Midbrain (tissue), 1 donor: ENCODE measurements at regions not wholly inside any gene's neighbourhood (a gene's known extent, or its start where the extent isn't known, plus 50 kb on each side); places are given as distances from the start of the nearest gene placed in this dataset.
"Not testable (repeated sequence)": the region's sequence is repeated elsewhere in the genome, so short reads cannot be mapped to it uniquely, and the experiment has no call there.

ENCODE experiments used
- DNase-seq: peaks from one replicate; lab custom pipeline; 2025; lab: John Stamatoyannopoulos, UW

DNA sequence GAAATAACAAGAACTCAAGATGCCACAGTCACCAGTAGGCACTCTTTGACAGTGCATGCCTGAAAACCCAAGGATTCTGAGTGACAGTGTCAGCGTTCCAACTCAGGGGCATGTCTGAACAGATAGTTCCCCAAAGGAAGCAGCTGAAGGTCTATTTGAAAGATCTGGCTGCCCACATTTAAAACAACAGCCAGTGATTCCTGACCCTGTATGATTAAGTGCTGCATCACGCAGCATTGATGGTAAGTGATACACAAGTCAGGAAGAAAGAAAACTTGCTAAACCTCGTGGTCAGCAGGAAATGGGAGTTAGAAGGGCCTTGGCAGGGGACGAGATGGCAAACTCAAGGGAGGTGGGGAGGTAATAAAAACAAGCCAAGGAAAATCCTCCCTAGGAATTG is 1013.1 kb downstream of the TYW1 start:
- DNase-seq: no peak

DNA sequence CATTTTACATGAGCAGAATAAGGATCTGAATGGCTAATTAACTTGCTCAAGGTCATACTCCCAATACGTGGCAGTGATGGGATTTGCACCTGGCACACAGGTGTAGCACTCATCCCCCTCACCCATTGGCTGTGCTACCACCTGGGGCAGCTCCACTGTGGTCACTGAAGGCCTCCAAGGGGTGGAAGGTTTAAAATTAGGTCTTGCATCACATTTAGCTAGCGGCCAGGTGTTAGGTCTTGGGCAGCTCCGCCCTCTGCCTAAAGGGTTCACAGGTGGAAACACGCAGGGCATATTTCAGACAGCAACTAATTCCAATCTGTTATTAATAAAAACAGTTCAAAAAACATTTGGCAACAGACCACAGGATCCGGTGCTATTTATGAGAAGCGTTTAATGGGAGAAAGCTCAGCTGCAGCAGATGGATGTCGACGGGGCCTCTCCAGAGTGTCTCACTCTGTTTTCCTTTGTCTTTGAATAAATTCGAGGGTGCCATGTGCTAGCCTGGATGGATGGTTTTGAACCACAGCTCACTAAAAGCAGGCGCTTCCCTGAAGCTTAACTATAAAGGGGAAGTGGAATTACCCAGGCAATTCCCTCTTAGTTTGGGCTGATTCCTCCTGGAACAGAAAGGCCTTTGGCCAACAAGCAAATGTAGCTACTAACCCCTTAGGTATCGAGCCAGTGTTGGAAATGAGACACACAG is 1017.6 kb downstream of the TYW1 start:
- DNase-seq: no peak

DNA sequence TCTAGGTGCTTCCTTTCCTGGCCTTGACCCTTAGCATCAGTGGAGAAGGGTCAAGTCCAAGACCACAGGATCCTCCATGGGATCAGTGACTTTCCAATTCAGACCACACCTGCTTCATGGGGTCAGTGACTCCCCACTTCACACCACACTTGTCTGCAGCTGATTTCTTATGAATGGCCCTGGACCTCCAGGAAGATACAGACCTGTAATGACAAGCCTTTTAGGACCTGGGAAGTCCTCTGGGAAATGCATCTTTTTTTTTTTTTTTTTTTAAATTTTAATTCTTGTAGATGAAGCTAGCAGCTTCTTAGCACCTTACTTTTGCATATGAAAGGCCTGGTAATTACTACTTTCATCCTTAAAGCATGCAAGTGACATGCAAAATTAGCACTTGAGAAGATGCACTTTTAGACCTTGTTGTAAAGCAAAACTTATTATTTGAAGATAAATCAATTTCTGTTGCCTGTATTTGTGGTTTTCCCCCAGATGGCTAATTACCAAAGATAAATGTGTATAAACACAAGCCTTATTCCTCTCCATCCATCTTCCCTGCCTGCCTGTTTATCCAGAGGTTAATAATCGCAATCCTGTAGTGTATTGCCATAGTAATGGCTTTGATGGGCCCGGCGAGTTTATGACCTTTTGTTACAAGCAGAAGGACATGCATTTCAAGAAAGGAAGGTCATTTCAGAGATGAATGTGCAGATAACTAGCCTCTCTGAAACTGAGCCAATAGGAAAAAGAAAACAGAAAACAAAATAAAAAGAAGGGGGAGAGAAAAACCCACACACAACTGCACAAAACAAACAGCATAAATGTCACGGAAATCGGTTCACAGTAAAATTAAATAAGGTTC is 1018.7 kb downstream of the TYW1 start:
- no peak for DNase-seq

DNA sequence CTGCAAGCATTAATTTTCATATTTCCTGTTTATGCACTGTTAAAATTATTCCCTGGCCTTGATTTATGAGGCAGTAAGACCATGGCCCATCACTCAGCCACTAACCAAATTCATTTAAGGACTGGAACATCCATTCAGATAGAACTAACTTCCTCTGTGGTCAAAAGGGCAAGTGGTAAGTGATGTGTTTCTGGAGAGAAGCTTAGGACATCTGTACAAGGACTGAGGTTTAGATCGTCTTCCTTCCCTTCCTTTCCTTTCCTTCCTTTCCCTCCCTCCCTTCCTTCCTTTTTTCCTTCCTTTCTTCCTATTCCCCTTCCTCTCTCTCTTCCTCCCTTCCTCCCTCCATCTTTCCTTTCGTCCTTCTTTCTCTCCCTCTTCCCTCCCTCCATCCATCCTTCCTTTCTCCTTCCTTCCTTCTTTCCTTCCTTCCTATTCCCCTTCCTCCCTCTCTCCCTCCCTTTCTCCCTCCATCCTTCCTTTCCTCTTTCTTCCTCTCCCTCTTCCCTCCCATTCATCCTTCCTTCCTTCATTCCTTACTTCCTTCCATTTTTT is 1019.4 kb downstream of the TYW1 start:
- no peak for DNase-seq

DNA sequence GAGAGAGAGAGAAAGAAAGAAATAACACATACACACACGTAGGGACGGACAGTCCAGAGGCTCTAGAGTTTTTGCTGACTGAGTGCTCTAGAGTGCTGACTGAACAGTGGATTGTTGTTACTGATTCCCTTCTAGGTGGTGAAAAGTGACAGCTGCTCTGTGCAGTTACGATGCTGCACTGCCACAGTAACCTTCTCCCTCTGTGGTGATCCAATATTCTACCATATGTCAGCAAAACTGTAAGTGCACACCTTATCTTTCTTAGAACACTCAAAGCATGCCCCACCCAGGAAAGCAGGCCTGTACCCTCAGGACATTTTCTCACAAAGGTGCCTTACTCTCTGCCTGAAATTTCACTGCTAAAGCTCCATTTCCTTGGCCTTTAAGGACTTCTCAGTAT is 1023.5 kb downstream of the TYW1 start:
- DNase-seq: no peak

DNA sequence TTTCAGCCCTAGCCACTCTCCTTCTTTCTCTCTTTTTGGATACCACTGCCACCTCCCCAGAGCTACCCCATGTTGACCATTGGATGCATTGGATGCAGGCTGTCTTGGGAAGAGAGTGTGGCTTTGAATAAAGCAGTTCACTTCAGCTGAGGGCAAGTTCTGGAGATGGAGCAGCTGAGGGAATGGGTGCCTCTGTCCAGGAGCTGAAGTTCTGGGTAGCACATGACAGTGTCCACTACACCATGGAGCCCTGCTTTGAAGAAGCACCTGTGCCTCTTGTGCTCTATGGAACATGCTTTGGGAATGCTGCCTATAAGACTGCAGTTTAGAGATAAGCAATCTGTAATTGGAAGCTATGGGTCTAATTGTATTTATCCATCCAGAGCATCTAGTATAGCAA is 1028.7 kb downstream of the TYW1 start:
- no peak for DNase-seq

DNA sequence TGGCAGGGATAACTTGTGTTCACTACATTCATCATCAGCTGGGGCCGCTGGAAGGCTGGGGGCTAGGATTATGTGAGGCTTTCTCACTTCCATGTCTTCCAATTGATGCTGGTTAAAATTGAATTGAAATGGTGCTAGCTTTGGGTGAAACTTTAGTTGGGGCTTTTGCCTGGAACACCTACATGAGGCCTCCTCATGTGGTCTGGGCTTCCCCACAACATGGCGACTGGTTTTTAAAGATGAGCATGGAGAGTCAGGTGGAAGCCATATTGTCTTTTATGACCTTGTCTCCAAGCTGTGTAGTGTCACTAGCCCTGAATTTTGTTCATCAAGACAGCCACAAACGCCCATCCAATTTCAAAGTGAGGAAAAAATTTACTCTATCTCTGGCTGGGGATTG is 1033.9 kb downstream of the TYW1 start:
- DNase-seq: no peak

DNA sequence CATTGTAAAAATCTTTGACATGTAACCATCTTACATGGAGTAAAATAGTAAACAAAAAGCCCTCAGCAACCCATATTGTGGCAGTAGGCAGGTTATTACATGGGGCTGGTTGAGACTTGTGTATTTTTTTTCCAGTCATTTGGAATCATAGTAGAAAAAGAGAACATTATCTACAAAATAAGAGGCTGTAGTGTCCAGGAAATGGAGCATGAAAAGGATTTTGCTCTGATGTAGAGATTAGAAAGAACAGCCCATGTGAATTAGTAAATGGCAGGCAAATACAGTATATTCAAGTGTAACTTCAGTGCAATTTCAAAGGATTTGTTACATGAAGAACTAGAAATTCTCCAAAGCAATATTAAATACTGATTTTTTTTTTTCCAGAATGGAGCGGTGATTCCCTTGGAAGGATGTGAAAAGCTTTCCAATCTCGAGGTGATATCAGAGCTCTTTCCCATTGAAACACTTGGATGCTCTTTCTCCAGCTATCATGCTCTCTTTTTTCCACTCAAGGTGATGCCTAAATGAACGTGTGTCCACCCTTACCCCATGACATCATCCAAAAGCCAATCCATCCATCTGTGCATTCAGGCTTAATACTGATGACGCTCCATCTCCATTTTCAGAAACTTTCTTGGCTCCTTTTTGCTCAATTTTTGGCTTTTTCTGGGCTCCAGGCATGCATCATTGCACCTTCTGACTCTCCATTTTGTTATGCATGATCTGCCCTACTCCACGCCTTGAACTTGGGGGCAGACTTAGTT is 1034.7 kb downstream of the TYW1 start:
- no peak for DNase-seq

DNA sequence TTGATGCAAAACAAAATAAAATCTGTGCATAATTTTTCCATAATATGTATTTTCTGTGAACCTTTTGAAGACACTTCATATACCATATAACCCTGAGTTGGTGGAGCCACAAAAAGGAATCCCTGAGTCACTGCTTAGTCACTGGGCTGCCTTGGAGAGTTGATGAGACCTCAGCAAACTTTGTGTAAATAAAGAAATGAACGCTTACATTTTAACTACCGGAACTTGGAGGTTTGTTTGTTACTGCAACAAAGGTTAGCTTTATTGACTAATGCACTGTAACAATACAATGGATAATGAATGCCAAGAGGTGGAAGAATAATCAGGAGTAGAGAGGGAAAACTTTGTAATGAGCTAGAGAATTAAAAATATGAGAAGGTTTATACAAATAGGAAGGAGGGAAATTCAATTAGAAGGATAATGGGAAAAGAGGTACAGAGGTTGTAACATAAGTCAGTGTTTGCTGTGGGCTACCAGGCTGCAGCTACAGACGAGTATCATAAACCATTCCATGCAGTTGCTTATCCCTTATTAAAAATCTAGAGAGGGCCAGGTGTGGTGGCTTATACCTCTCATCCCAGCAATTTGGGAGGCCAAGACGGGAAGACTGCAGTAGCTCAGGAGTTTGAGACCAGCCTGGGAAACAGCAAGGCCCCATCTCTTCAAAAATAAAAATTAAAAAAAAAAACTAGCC is 1042.1 kb downstream of the TYW1 start:
- no peak for DNase-seq

DNA sequence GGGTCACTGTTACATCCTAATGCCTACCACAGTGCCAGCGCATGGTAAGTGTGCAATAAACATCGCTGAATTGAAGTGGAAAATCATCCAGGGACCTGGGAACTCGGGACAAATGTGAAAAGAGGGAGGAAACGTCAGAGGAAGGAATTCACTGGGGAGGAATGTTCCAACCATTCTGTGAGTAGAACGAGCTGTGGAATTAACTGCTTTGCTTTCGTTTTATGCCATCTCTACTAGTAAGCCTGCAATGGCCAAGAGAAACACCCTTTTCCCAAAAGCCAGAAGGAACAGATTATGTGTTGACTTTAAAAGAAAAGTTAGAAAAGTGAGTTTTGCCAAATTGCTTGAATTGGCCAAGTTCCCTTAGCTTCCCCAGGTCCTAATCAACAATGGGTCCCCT is 1044.9 kb downstream of the TYW1 start:
- DNase-seq: no peak

DNA sequence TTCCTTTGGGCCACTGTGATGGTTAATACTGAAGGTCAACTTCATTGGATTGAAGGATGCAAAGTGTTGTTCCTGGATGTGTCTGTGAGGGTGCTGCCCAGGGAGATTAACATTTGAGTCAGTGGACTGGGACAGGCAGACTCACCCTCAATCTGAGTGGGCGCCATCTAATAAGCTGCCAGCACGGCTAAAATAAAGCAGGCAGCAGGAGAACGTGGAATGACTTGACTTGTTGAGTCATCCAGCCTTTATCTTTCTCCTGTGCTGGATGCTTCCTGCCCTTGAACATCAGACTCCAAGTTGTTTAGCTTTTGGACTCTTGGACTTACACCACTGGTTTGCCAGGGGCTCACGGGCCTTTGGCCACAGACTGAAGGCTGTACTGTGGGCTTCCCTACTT is 1046.9 kb downstream of the TYW1 start:
- DNase-seq: no peak

DNA sequence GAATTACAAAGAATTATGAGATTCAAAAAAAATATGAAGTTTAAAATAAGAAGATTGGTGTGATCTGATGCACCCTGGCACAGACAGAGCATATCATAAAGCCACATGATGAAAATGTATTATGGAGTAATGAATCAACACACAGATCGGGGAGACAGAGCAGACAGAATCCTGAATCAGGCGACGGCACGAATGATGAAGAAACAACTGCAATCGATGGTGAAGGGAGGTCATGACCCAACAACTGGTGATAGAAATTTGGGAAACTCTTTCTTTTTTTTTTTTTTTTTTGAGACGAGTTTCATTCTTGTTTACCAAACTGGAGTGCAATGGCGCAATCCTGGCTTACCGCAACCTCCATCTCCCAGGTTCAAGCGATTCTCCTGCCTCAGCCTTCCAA is 1054.0 kb downstream of the TYW1 start:
- DNase-seq: no peak

DNA sequence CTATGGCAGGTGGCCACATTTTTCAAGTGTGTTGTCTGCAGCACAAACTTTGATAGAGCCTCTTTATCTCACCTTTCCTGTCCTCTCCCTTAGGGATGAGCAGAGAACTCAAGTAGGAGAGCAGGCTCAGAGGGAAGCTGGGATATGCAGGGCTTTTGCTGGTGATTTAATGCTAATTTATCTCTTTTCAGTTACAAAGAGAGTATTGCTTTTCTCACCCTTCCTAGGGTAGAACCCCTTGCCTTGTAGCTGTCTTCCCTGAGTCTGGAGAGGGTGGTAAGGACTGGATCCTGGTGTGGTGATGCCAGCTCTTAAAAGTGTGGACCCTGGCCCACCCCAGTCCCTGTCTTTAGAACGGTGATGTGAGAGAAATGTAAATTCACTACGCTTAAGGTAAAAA is 1061.4 kb downstream of the TYW1 start:
- no peak for DNase-seq

DNA sequence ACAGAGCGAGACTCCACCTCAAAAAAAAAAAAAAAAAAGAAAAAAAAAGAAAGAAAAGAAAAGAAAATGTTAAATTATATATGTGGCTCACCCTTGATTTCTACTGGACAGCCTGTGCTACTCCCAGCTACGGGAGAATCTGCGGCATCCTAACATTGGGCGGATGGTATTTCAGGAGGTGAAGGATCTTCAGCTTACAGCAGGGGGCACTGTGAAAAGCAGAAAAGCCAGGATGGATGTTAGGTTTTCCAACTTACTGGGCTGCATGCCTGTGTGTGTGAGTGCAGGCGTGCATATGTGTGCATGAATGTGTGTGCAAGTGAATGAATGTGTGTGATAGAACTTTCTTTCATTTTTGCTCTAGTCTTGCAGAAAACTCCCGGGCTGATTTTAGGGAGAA is 1066.5 kb downstream of the TYW1 start:
- DNase-seq: no peak

DNA sequence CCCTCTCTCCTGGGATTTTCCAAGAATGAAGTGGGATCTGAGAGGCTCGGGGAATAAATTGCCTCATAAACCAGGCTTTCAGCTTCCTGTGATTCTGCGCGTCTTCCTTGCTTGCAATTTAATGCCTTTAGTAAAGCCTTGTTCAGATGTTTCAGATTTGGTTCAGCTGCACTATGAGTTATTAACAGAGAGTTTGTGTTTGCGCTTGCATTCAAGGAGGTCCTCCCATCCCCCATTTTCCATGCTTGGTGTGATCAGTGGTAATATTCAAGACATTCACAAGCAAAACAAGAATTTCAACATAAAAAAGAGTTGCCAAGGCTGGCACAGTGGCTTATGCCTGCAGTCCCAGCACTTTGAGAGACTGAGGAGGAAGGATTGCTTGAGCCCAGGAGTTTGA is 1068.9 kb downstream of the TYW1 start:
- DNase-seq: no peak

DNA sequence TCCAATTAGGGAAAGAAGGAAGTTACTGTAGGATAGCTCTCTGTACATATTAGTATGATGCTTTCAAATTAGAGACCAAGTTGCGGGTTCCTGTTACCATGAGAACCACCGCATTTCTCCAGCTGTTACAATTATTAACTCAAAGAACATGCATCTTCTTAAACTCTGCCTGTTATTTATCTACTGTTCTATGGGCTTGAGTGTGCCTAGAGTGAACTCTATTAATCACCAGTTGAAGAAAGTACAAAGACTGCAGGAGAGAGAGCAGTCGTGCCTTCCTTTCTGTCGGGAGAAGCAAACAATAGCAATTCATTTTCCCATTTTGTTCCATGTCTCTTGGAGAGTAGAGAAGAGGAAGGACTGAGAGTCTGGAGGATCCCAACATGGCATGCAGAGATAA is 1071.2 kb downstream of the TYW1 start:
- no peak for DNase-seq

DNA sequence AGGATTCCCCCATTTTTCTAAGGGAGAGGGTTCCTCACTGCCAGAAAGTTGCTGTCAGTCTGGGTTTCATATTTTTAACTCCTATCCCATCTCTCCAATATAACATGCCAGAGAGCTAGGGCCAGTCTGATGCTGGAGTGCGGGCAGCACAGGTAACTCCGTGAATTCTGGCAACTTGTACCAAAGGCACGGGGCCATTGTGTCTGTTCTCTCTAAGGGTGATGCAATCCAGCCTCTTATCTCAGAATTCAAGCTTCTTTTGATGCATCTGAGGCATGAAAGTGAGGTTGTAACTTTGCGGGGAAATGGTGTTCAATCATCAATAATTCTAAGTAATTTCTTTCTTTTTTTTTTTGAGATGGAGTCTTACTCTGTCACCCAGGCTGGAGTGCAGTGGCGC is 1074.4 kb downstream of the TYW1 start:
- DNase-seq: no peak

DNA sequence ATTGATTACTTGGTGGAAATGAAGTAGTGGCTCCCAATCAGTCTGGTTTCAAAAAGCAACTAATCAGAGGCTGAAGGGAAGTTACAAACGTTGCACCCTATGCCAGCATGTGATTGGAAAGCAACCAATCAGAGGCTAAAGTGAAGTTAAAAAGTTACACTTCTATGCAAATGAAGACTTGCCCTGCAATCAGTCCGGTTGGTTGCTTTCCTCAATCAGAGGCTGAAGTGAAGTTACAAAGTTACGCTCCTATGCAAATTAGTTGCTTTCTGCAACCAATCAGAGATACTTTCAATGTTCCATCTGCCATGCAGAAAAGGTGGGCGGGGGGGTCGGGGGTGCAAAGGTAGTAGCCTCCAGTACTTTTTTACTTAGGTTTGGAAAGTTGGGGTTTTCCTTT is 1077.1 kb downstream of the TYW1 start:
- no peak for DNase-seq

DNA sequence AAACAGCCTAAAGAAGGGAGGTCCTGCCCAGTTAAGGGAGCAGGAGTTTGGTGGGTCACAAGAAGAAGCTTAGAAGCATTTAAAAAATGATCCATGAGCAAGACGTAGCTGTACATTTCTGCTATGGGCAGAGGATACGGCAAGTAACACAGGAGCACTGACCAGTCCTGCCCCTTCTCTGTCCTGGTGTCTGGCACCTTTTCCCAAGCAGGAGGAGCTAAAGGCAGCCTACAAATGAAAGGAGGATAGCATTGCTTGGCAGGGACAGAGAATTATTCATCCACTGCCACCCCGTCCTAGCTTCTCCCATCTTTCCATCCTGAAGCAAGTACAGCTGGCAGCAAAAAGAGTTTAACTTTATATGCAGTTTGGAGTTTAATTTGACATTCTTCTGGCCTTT is 1077.6 kb downstream of the TYW1 start:
- no peak for DNase-seq

DNA sequence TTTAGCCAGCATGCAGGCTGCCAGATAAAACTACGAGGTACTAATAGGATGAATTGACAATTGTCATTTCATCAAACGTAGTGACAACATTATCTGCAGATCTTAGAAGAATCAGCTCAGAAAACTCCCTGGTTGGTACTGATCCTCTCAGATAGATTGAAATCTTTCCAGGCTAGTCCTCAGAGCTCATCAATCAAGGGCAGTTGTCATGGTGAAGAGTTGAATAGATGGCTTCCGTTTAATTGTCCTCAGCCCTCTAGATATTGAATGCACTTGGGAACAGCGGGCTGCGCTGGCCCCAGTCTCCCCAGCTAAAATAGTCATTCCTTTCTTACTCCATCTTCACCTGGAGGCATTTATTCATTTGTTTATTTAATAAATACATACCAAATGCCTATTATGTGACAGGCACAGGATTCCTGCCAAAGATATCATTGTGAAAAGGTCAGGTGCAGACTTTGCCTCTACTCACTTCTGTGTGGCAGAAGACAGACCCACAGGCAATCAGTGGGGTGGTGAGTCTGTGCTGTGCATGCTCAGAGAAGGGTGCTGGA is 1081.6 kb downstream of the TYW1 start:
- no peak for DNase-seq

DNA sequence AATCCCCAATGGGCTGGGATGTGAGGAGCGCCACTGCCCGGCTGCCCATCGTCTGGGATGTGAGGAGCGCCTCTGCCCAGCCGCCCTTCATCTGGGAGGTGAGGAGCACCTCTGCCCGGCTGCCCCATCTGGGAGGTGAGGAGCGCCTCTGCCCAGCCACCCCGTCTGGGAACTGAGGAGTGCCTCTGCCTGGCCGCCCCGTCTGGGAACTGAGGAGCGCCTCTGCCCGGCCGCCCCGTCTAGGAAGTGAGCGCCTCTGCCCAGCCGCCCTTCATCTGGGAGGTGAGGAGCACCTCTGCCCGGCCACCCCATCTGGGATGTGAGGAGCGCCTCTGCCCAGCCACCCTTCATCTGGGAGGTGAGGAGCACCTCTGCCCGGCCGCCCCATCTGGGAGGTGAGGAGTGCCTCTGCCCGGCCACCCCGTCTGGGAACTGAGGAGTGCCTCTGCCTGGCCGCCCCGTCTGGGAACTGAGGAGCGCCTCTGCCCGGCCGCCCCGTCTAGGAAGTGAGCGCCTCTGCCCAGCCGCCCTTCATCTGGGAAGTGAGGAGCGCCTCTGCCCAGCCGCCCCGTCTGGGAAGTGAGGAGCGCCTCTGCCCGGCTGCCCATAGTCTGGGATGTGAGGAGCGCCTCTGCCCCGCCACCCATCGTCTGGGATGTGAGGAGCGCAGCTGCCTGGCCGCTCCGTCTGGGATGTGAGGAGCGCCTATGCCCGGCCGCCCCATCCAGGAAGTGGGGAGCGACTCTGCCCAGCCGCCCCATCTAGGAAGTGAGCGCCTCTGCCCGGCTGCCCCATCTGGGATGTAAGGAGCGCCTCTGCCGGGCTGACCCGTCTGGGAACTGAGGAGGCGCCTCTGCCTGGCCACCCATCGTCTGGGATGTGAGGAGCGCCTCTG is 1085.7 kb downstream of the TYW1 start:
- DNase-seq: not testable (repeated sequence)
